ENCODE measurements at regions not wholly inside any gene's neighbourhood (a gene's known extent, or its start where the extent isn't known, plus 50 kb on each side); places are given as distances from the start of the nearest gene placed in this dataset.
A peak's percentile ranks its signal among the peaks of the same experiment; 100 is the strongest.

- Mint-ChIP-seq H3K4me1 (no peaks in the 10 kb centered on the region), H3K36me3 (no peaks in the 10 kb centered on the region), H3K9me3 (peaks cover 8 to 28% (median 16%) of the 10 kb centered on the region in 5 donors), H3K27ac (peak overlapping the region in 1 of 8 donors; percentile 57), H3K27me3 (peaks cover 0 to 2% of the 10 kb centered on the region in 2 donors), H3K4me3 (no peak overlapping the region)
- H3K4me1 ChIP-seq (ENCODE audit: insufficient read depth, low read length) = no peaks in the 10 kb centered on the region
- ChIA-PET CTCF (no interaction called here), POLR2A (no interaction called here)
- H3K4me3 ChIP-seq (ENCODE audit: low read length) = no peak overlapping the region
- H3K36me3 ChIP-seq (ENCODE audit: insufficient read depth, low read length) = no peaks in the 10 kb centered on the region
- H3K27me3 ChIP-seq (ENCODE audit: insufficient read depth, low read length, poor library complexity, severe bottlenecking) = no peaks in the 10 kb centered on the region
- H3K27ac ChIP-seq (ENCODE audit: low read depth, low read length) = no peak overlapping the region
- DNase-seq = no peak
- H3K9me3 ChIP-seq (ENCODE audit: low read length) = no peaks in the 10 kb centered on the region
These were observed 822.4 kb upstream of the RBFOX1 start for GRCh38 chr16:6510261-6510660.

DNA sequence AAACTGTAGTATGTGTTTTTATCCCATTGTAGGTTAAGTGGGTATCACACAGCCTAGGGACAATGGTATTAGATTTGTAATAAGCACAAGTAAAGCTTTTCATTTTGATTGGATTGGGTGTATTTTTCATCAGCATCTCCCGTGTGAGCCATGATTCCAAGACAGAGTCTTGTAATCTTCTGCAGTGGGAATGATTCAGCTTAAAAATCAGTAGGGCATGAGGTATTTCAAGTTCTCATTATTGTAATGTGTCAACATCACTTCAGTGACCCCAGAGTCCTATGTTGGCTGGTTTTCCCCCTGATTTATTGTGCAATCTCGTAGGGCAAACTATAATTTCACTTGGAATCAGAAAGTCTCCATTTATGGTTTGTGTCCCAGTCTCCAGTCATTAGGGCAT lies 833.2 kb upstream of the RBFOX1 start:
- peaks cover 0 to 2% of the 10 kb centered on the region in 2 donors for H3K27me3 Mint-ChIP-seq

GRCh38 chr16:6498858-6499257 lies 833.8 kb upstream of the RBFOX1 start:
- Mint-ChIP-seq H3K36me3 (no peaks in the 10 kb centered on the region), H3K27ac (no peak overlapping the region), H3K4me1 (no peaks in the 10 kb centered on the region), H3K4me3 (no peak overlapping the region), H3K9me3 (peaks cover 3 to 14% (median 9%) of the 10 kb centered on the region in 5 donors), H3K27me3 (peaks cover 0 to 2% of the 10 kb centered on the region in 2 donors)
- ChIA-PET CTCF (no interaction called here), POLR2A (no interaction called here)
- H3K4me1 ChIP-seq (ENCODE audit: insufficient read depth, low read length) = no peaks in the 10 kb centered on the region
- no peaks in the 10 kb centered on the region for H3K27me3 ChIP-seq (ENCODE audit: insufficient read depth, low read length, poor library complexity, severe bottlenecking)
- H3K36me3 ChIP-seq (ENCODE audit: insufficient read depth, low read length) = no peaks in the 10 kb centered on the region
- DNase-seq = no peak
- no peak overlapping the region for H3K4me3 ChIP-seq (ENCODE audit: low read length)
- H3K27ac ChIP-seq (ENCODE audit: low read depth, low read length) = no peak overlapping the region
- H3K9me3 ChIP-seq (ENCODE audit: low read length) = no peaks in the 10 kb centered on the region

More for the DNA sequence above, 833.2 kb upstream of the RBFOX1 start:
- Histone ChIP-seq H3K27me3 (ENCODE audit: insufficient read depth, low read length, poor library complexity, severe bottlenecking) (no peaks in the 10 kb centered on the region), H3K4me1 (ENCODE audit: insufficient read depth, low read length) (no peaks in the 10 kb centered on the region), H3K4me3 (ENCODE audit: low read length) (no peak overlapping the region), H3K36me3 (ENCODE audit: insufficient read depth, low read length) (no peaks in the 10 kb centered on the region), H3K27ac (ENCODE audit: low read depth, low read length) (no peak overlapping the region), H3K9me3 (ENCODE audit: low read length) (no peaks in the 10 kb centered on the region)
- no peaks in the 10 kb centered on the region for H3K4me1 Mint-ChIP-seq
- no peak overlapping the region for H3K27ac Mint-ChIP-seq
- no peak for DNase-seq
- ChIA-PET POLR2A (no interaction called here), CTCF (no interaction called here)
- no peak overlapping the region for H3K4me3 Mint-ChIP-seq
- peaks cover 3 to 12% (median 9%) of the 10 kb centered on the region in 5 donors for H3K9me3 Mint-ChIP-seq
- H3K36me3 Mint-ChIP-seq = no peaks in the 10 kb centered on the region

DNA sequence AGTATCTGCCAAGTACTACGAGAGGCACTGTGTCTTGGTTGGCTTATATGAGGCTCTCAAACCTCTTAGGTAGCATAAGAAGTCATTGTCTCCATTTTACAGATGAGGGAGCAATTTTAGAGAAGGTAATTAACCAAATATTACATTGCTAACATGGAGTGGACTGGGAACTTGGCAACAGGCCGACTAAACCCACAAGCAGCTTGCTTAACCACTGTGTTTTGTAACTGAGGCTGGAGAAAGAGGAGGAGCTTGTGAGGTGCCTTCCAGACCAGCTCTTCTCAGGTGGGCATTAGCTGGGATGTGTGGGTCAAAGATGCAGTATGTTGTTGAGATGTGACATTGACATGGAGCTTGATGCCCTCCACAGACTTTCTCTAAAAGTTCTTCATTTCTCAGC lies 835.6 kb upstream of the RBFOX1 start:
- Histone ChIP-seq H3K9me3 (ENCODE audit: low read length) (no peaks in the 10 kb centered on the region), H3K36me3 (ENCODE audit: insufficient read depth, low read length) (no peaks in the 10 kb centered on the region), H3K27ac (ENCODE audit: low read depth, low read length) (no peak overlapping the region), H3K4me3 (ENCODE audit: low read length) (no peak overlapping the region), H3K4me1 (ENCODE audit: insufficient read depth, low read length) (no peaks in the 10 kb centered on the region), H3K27me3 (ENCODE audit: insufficient read depth, low read length, poor library complexity, severe bottlenecking) (no peaks in the 10 kb centered on the region)
- Mint-ChIP-seq H3K27me3 (peaks cover 0 to 2% of the 10 kb centered on the region in 2 donors), H3K4me3 (no peak overlapping the region), H3K36me3 (no peaks in the 10 kb centered on the region), H3K27ac (no peak overlapping the region), H3K4me1 (no peaks in the 10 kb centered on the region), H3K9me3 (peaks cover 2 to 17% (median 7%) of the 10 kb centered on the region in 5 donors)
- CTCF ChIA-PET = no interaction called here
- POLR2A ChIA-PET = no interaction called here
- DNase-seq = no peak

DNA sequence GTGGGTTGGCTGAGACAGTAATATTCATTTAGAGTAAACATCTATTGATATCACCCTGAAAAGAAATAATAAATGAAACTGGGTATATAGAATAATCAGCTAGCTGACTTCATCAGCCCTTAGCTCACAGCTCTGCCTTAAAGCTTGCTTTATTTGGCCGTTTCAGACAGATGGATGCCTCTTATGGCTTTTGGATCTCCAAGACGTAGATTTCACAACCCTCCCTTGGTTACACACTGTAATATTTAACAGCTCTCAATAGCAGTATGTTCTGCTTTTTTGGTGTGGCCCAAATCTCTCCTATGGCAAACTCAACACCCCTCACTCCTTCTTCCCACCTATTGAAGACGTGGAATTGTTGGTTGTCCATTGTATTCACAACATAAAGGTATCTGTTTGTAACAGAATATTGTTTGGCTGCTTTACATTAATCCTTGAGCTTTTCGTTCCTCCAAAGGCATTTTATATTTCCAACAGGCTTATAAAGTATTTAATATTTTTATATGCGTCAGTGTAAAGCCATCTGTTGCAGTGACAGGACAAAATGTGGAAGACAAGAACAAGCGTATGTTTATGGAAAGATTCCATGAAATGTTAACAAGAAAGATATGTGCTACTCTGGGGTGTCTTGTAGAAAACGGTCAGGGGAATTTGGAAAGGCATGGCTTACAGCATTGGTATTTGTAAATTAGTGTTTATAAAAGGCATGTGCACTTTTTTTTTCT lies 837.0 kb upstream of the RBFOX1 start:
- H3K27me3 Mint-ChIP-seq = peaks cover 0 to 2% of the 10 kb centered on the region in 2 donors
- Histone ChIP-seq H3K36me3 (ENCODE audit: insufficient read depth, low read length) (no peaks in the 10 kb centered on the region), H3K9me3 (ENCODE audit: low read length) (no peaks in the 10 kb centered on the region), H3K4me3 (ENCODE audit: low read length) (no peak overlapping the region), H3K27me3 (ENCODE audit: insufficient read depth, low read length, poor library complexity, severe bottlenecking) (no peaks in the 10 kb centered on the region), H3K27ac (ENCODE audit: low read depth, low read length) (no peak overlapping the region), H3K4me1 (ENCODE audit: insufficient read depth, low read length) (no peaks in the 10 kb centered on the region)
- no peaks in the 10 kb centered on the region for H3K4me1 Mint-ChIP-seq
- H3K36me3 Mint-ChIP-seq = no peaks in the 10 kb centered on the region
- H3K27ac Mint-ChIP-seq = no peak overlapping the region
- DNase-seq = no peak
- ChIA-PET CTCF (no interaction called here), POLR2A (no interaction called here)
- no peak overlapping the region for H3K4me3 Mint-ChIP-seq
- H3K9me3 Mint-ChIP-seq = peaks cover 0 to 16% (median 4%) of the 10 kb centered on the region in 5 donors

DNA sequence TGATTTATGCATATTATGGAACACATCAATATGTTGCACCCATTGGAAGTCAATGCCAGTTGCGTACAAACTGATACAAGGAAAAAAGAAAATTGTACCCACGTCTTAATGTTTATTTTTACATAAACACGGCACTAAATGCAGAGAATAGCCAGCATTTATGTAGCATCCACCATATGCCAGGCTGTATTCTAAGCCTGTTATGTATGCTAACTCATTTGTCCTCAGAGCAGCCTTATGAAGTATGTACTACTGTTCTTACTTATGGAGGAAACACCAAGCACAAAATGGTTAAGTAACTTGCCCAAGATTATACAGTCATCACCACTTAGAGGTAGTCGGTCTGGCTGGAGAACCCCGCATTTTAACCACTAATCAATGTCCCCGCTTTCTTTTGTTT lies 837.9 kb upstream of the RBFOX1 start:
- no peak overlapping the region for H3K4me3 Mint-ChIP-seq
- no peak for DNase-seq
- ChIA-PET POLR2A (no interaction called here), CTCF (no interaction called here)
- Histone ChIP-seq H3K27me3 (ENCODE audit: insufficient read depth, low read length, poor library complexity, severe bottlenecking) (no peaks in the 10 kb centered on the region), H3K4me1 (ENCODE audit: insufficient read depth, low read length) (no peaks in the 10 kb centered on the region), H3K27ac (ENCODE audit: low read depth, low read length) (no peak overlapping the region), H3K9me3 (ENCODE audit: low read length) (no peaks in the 10 kb centered on the region), H3K36me3 (ENCODE audit: insufficient read depth, low read length) (no peaks in the 10 kb centered on the region), H3K4me3 (ENCODE audit: low read length) (no peak overlapping the region)
- no peaks in the 10 kb centered on the region for H3K4me1 Mint-ChIP-seq
- H3K27me3 Mint-ChIP-seq = peaks cover 0 to 2% of the 10 kb centered on the region in 2 donors
- peaks cover 0 to 11% (median 4%) of the 10 kb centered on the region in 5 donors for H3K9me3 Mint-ChIP-seq
- H3K27ac Mint-ChIP-seq = no peak overlapping the region
- H3K36me3 Mint-ChIP-seq = no peaks in the 10 kb centered on the region

DNA sequence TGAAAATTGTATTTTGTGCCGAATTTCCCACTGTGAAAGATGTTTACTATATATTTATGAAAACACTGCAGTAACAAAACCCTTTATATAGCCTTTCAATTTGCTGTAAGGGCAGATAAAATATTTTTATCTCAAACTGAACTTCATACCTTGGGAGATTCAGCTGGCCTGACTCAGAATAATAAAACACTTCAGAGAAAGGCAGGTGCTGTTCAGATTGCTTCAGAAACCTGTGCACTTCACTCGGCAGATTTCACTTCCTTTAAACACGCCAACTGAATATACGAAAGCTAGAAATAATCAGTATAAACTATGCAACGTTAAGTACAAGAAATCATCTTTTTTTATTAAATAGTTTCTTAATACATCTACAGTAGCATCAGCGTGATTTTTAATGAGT lies 839.1 kb upstream of the RBFOX1 start:
- Histone ChIP-seq H3K27ac (ENCODE audit: low read depth, low read length) (no peak overlapping the region), H3K9me3 (ENCODE audit: low read length) (no peaks in the 10 kb centered on the region), H3K27me3 (ENCODE audit: insufficient read depth, low read length, poor library complexity, severe bottlenecking) (no peaks in the 10 kb centered on the region), H3K4me1 (ENCODE audit: insufficient read depth, low read length) (no peaks in the 10 kb centered on the region), H3K4me3 (ENCODE audit: low read length) (no peak overlapping the region), H3K36me3 (ENCODE audit: insufficient read depth, low read length) (no peaks in the 10 kb centered on the region)
- H3K4me1 Mint-ChIP-seq = no peaks in the 10 kb centered on the region
- no peak for DNase-seq
- H3K9me3 Mint-ChIP-seq = peaks cover 0 to 15% (median 4%) of the 10 kb centered on the region in 5 donors
- no peaks in the 10 kb centered on the region for H3K36me3 Mint-ChIP-seq
- no peak overlapping the region for H3K4me3 Mint-ChIP-seq
- ChIA-PET POLR2A (no interaction called here), CTCF (no interaction called here)
- no peak overlapping the region for H3K27ac Mint-ChIP-seq
- peaks cover 0 to 2% of the 10 kb centered on the region in 2 donors for H3K27me3 Mint-ChIP-seq

DNA sequence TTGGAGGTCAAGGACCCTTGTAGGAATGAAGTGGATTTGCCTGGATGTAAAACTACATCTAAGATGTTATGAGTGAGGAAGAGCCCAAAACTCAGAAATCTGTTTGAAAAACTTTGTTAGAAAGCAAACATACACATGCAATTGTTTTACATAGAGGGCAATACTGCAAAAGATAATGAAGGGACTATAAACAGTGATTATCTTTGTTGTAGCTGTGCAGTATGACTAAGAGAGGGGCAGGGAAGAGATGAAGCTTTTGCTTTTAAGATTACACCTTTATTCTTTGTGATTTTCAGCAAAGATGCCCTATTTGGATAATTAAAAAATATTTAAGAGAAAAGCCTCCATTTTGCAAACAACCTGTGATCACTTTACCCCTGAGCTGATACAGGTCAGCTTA lies 839.9 kb upstream of the RBFOX1 start:
- Histone ChIP-seq H3K4me1 (ENCODE audit: insufficient read depth, low read length) (no peaks in the 10 kb centered on the region), H3K4me3 (ENCODE audit: low read length) (no peak overlapping the region), H3K27ac (ENCODE audit: low read depth, low read length) (no peak overlapping the region), H3K9me3 (ENCODE audit: low read length) (no peaks in the 10 kb centered on the region), H3K27me3 (ENCODE audit: insufficient read depth, low read length, poor library complexity, severe bottlenecking) (no peaks in the 10 kb centered on the region), H3K36me3 (ENCODE audit: insufficient read depth, low read length) (no peaks in the 10 kb centered on the region)
- H3K36me3 Mint-ChIP-seq = no peaks in the 10 kb centered on the region
- H3K4me1 Mint-ChIP-seq = no peaks in the 10 kb centered on the region
- H3K27me3 Mint-ChIP-seq = peaks cover 0 to 2% of the 10 kb centered on the region in 2 donors
- POLR2A ChIA-PET = no interaction called here
- no peak overlapping the region for H3K27ac Mint-ChIP-seq
- no peak overlapping the region for H3K4me3 Mint-ChIP-seq
- CTCF ChIA-PET = no interaction called here
- H3K9me3 Mint-ChIP-seq = peaks cover 0 to 19% (median 7%) of the 10 kb centered on the region in 5 donors
- DNase-seq = no peak
